HG02759 (cell line): ENCODE measurements at regions not wholly inside any gene's neighbourhood (a gene's known extent, or its start where the extent isn't known, plus 50 kb on each side); places are given as distances from the start of the nearest gene placed in this dataset.
"Not testable (repeated sequence)": the region's sequence is repeated elsewhere in the genome, so short reads cannot be mapped to it uniquely, and the experiment has no call there.

Source experiments
- ATAC-seq: cut with Tn5 transposase; IDR thresholded peaks from one replicate; pipeline ENCODE4 v1.9.1; 2021; ENCODE audit warnings: mild to moderate bottlenecking, moderate library complexity; ENCODE audit not compliant: unreplicated experiment

GRCh38 chr10:76815505-76815904 lies 822.1 kb downstream of the KCNMA1 start:
- ATAC-seq = not testable (repeated sequence)

DNA sequence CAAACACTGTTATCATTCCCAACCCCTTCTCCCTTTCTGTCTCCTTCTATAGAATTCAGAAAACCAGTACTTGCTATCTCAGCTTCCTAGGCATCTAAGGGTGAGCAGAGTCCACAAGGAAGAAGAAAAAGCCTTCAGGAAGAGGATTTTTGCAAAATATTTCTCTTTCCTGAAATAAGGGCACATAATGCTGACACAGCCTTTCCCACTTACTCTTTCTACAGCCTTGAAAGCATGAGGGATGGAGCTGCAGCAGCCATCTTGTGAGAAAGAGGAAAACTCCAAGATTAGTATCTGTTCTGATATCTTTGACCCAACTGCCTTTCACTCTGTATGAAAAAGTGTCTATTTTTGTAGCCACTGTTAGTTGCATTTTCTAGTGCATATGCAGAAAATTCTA lies 826.2 kb downstream of the KCNMA1 start:
- ATAC-seq = no peak

GRCh38 chr10:76788452-76788811 lies 849.2 kb downstream of the KCNMA1 start:
- ATAC-seq = no peak

DNA sequence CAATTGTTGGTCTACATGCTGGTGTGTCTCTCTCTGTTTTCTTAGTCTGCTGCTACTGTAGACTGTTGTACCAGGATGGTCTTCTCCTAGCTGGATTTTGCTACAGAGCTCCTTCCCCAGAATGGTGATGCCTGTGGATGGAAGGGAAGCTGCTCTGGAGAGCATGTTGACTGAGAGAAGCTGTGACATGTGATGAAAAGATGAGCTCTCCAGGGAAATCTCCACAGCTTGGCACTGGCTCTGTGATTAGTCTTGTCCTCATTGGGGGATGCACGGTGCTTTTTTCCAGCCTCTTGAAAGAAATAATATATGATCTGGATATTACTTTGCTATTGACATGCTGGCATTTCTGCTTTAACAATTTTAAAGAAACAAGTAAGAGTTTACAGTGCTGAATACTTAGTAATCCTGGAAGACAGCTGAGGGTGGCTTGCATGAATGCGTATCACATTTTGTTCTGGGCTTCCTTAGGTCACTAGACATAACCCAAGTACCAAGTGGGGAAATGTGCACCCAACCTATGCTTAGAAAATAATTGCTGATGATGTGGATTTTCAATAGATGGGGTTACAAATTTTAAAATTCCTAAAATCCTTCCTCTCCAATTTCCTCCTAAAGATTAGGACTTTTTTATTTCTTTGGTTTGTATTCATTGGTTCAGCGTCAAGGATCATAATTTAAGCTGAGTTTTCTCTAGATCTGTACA lies 849.7 kb downstream of the KCNMA1 start:
- ATAC-seq = no peak

- no peak for ATAC-seq
Observed at GRCh38 chr10:76786504-76787072, 851.0 kb downstream of the KCNMA1 start.

DNA sequence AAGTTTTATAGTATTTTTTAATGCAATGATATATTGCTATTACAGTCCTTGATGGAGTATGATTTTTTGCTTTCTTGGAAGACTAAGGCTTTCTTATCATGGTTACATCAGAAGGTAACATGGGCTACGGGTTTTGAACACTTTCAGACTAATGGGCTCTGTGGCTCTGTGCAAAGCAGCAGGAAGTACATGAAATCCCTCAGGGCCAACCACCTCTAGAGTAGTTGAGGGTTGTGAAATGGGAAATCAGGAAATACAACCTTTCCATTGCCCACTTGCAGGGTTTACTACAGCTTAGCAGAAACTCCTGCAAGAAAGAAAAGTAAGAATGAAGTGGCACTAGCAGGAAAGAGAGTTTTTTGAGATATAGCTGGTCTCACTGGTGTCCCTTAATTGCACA lies 853.5 kb downstream of the KCNMA1 start:
- no peak for ATAC-seq

GRCh38 chr10:76779796-76780301 lies 857.8 kb downstream of the KCNMA1 start:
- no peak for ATAC-seq

DNA sequence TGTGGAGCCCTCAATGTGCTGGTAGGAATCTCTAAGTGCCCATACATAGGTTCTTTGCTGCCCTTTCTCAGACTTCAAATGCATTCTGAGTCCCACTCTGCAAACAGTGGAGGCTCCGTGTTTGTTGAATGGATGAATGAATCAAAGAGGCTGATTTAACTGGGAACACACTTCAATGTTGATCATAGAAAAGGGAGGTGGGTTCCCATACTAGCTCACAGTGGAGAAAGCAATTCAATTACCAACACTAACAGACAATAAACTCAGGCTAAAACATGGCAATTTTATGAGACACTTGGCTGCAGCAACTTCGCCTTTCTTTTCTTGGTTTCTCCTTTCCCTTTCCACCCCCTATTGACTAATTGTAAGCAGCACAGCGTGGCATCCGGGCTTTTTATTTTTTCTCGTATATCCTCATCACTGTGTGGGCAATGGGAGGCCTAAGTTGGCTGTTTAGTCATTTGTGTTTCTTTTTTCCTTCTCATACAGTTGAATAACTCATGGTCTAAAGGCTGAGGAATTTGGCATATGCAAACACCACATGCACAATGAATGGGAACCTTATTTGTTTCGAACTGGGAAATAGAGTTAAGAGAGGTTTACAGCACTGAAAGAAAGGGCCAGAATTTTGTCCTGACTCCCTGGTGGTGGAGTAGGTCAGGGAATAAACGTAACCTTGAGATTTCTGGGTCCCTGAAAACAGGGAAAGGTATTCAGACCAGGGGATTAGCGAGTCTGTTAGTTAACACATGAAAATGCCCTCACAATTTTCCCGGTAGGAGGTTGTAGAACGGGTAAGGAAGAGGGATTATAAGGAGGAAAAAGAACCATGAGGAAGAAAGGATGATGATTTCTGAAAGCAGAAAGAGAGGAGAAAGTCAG lies 858.5 kb downstream of the KCNMA1 start:
- no peak for ATAC-seq

GRCh38 chr10:76774987-76775603 lies 862.5 kb downstream of the KCNMA1 start:
- ATAC-seq = no peak

- no peak for ATAC-seq
Observed at GRCh38 chr10:76769582-76769981, 868.0 kb downstream of the KCNMA1 start.

DNA sequence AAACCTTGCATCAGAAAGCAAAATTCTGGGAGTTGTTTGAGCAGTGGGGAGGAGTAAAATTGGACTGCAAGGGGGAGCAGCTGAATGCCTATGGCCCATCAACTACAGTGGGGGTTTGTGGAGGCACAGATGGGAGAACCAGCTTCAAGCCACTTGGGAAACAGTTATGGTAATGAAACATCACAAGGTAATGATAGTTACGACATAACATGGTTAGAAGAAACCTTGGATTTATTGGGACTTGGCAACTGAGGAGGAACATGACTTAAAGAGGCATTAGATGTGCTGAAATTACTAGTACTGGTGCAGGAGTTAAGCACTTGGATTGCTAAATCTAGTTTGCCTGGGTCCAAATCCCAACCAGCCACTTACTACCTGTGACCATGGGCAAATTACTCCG lies 868.4 kb downstream of the KCNMA1 start:
- no peak for ATAC-seq

DNA sequence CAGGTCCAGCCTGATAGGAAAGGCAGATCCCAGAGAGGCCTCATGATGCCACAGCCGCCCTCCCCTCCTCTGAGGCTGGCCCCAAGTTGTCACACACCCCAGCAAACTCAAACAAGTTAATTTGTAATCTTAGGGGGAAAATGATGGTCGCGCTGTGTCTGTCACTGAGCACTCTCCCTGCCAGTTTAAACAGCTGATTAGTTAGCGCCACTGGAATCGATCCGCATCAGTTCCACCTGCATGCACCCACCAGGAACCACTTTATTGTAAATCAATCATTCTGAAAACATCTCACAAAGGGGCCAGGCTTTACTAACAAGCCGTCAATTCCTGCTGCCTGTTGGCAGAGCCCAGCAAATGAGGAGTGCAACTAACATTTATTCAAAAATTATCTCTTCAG lies 870.9 kb downstream of the KCNMA1 start:
- ATAC-seq = no peak

DNA sequence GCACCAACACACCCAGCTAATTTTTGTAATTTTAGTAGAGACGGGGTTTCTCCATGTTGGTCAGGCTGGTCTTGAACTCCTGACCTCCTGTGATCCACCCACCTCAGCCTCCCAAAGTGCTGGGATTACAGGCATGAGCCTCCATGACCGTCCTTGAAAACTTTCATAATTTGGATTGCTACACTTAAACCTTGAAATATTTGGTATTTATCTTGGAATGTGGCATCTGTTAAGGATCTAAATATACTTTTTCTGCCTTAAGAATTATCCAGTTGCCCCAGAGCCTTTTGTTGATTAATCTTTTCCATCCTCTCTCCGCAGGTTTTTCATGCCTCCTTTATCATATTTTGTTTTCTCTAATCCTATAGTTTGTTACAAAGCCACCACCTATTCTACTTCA lies 872.7 kb downstream of the KCNMA1 start:
- ATAC-seq = not testable (repeated sequence)

DNA sequence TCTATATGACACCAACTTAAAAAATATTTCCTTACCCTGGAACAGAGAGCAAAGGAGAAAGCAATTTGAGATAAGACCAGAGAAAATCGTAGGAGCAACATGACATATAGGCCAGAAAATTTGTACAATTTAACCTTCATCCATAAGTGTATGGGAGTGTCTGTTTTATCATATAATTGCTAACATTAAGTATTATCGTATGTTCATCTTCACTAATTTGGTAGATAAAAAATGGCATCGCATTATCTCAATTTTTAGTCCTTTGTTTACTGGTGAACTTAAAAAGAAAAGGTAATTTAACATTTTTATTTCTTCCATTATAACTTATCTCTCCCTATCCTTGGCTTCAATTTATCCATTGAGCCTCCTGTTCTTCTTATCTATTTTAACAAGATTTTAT lies 873.4 kb downstream of the KCNMA1 start:
- ATAC-seq = no peak

GRCh38 chr10:76763376-76763775 lies 874.2 kb downstream of the KCNMA1 start:
- ATAC-seq = no peak

DNA sequence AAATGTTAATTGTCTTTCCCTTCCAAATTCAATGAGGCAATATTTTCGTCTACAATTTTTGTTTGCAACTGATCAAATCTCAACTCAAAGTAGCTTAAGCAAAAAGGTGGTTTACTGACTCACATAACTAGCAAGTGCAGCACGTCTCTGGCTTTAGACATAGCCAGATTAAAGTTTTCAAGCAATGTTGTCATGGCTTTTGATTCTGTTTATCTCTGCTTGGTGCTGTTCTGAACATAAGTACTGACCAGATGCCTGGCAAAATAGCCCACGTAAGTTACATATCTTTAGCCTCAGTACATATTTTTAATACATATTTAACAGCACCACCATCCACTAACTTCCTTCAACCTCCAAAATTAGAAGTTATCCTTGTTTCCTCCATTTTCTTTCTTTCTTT lies 877.9 kb downstream of the KCNMA1 start:
- ATAC-seq = no peak

GRCh38 chr10:76743169-76743568 lies 894.4 kb downstream of the KCNMA1 start:
- ATAC-seq = no peak

- no peak for ATAC-seq
Observed at GRCh38 chr10:76740514-76740913, 897.1 kb downstream of the KCNMA1 start.

DNA sequence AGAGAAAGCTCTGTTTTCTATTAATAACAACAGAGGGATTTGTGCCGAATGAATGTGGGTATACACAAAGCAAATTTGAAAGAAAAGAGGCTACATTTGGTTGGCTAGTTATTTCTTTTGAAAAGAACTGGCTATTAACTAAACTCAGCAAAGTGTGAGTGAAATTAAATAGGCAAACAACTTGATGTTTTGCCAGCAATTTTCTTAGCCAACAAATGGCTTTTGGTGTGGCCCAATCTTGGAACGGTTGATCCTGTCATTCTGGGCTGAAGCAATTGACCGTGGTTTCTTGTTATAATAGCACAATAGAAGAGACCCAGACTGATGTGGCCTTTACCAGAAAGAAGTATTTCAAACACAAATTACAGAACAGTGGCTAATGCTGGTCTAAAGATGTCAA lies 898.6 kb downstream of the KCNMA1 start:
- ATAC-seq = no peak

DNA sequence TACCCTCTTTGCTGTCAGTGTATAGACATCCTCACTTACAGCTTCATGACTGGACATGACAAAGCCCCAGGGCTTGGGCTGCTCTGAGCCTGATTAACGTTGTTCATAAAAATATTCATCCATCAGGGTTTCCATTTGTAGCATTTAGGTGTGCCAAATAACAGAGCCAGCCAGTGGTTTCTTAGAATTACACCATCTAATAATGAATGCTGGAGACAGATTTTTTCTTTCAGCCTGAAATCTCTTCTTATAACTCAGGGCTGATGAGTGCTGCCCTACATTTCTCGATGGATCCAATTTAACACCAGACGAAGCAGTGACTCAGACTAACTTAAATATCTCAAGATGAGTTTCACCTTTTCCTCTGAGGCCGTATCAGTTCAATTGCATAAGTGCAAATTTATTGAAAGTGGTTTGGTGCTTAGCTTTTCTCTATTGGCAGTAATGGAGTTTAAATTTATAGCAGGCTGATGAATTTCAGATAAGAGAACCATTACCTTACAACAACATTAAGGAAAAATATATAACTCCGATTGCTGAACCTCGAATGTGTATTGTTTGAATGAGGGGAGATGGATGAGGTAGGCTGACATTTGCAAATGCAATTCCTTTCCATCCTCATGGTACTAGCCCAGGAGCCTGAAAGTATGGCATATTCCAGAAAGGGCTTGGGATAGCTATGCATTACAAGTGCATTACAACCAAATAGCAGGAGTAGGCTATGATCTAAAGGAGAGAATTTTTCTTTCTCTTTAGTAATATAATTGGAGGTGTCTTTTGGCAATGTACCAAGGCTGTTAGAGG lies 900.6 kb downstream of the KCNMA1 start:
- no peak for ATAC-seq

GRCh38 chr10:76736392-76736791 lies 901.2 kb downstream of the KCNMA1 start:
- ATAC-seq = no peak
